ENCODE measurements at regions not wholly inside any gene's neighbourhood (a gene's known extent, or its start where the extent isn't known, plus 50 kb on each side); places are given as distances from the start of the nearest gene placed in this dataset.

DNA sequence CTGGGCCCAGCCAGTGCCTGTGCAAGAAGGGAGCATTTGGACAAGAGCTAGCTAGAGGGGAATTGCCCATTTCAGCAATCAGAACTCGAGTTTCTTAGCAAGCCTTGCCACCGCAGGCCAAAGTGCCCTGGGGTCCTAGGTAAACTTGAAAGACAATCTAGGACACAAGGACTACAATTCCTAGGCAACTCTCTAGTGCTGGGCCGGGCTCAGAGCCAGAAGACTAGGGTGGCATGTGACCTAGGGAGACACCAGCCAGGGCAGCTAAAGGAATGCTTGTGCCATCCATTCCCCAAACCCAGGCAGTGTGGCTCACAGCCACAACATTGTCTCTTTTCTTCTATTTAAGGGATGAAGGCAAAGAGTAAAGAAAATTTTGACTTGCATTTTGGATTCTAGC lies 205.0 kb downstream of the BMP4 start:
- no peak overlapping the region for H2AFZ ChIP-seq (ENCODE audit: low read length)
- H3K9me3 ChIP-seq (ENCODE audit: low read length): no peaks in the 10 kb centered on the region
- no peak overlapping the region for H3K9ac ChIP-seq (ENCODE audit: low read length)
- ChIA-PET POLR2A (ENCODE audit: unreplicated experiment) (no interaction called here), CTCF (no interaction called here)
- H3K79me2 ChIP-seq (ENCODE audit: low read length): no peaks in the 10 kb centered on the region
- no peak overlapping the region for H3K27ac ChIP-seq (ENCODE audit: low read length)
- intact Hi-C loops (cut with micrococcal nuclease): no loop called here
- no peak overlapping the region for H3K4me3 ChIP-seq (ENCODE audit: low read length)
- TF ChIP-seq EZH2 (IDR thresholded peaks at IDR 0.05; ENCODE audit: low read length, unreplicated experiment): no peak
- TF ChIP-seq CTCF (conservative IDR thresholded peaks at IDR 0.05; ENCODE audit: low read depth, low read length): no peak
- no peak for TF ChIP-seq EZH2phosphoT487 (IDR thresholded peaks at IDR 0.05; ENCODE audit: borderline replicate concordance, low read length)
- no TSS peak for BruUV-seq (replicated peaks)
- H4K20me1 ChIP-seq (ENCODE audit: low read length): no peaks in the 10 kb centered on the region
- no peak overlapping the region for H3K4me2 ChIP-seq (ENCODE audit: low read length)
- DNase-seq: no peak
- no peaks in the 10 kb centered on the region for H3K9me2 ChIP-seq (replicated peaks; ENCODE audit: low read length)
- H3F3A ChIP-seq (ENCODE audit: low read length, unreplicated experiment): no peaks in the 10 kb centered on the region
- no peaks in the 10 kb centered on the region for H3K4me1 ChIP-seq (ENCODE audit: insufficient read depth, low read length)
- no peaks in the 10 kb centered on the region for H3K36me3 ChIP-seq (ENCODE audit: low read depth, low read length)
- ATAC-seq: no peak
- no peaks in the 10 kb centered on the region for H3K27me3 ChIP-seq (ENCODE audit: low read length)

DNA sequence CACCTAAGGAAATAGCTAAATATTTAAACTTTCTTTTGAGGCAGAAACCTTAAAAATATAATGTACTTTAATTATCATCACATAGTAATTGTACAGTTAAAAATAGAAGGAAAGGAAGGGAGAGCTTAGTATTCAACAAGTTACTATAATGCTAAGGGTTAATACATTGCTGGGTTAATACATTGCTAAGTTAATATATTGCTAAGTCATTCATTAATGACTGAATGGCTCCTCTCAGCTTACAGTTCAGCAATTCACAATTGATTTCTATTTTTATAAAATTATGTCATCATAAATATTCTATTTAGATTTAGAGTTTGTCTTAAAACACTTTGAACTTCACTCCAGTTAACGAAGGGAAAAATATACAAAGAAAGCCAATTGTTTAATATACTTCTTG lies 207.9 kb downstream of the BMP4 start:
- no peak overlapping the region for H2AFZ ChIP-seq (ENCODE audit: low read length)
- CTCF ChIA-PET: no interaction called here
- H3K36me3 ChIP-seq (ENCODE audit: low read depth, low read length): no peaks in the 10 kb centered on the region
- no peaks in the 10 kb centered on the region for H3K4me1 ChIP-seq (ENCODE audit: insufficient read depth, low read length)
- BruUV-seq (replicated peaks): no TSS peak
- H4K20me1 ChIP-seq (ENCODE audit: low read length): no peaks in the 10 kb centered on the region
- no peak for DNase-seq
- H3F3A ChIP-seq (ENCODE audit: low read length, unreplicated experiment): no peaks in the 10 kb centered on the region
- no peak overlapping the region for H3K27ac ChIP-seq (ENCODE audit: low read length)
- no peak overlapping the region for H3K9ac ChIP-seq (ENCODE audit: low read length)
- TF ChIP-seq EZH2phosphoT487 (IDR thresholded peaks at IDR 0.05; ENCODE audit: borderline replicate concordance, low read length) (no peak), CTCF (conservative IDR thresholded peaks at IDR 0.05; ENCODE audit: low read depth, low read length) (no peak), EZH2 (IDR thresholded peaks at IDR 0.05; ENCODE audit: low read length, unreplicated experiment) (no peak)
- no peak overlapping the region for H3K4me3 ChIP-seq (ENCODE audit: low read length)
- no peak overlapping the region for H3K4me2 ChIP-seq (ENCODE audit: low read length)
- no peaks in the 10 kb centered on the region for H3K79me2 ChIP-seq (ENCODE audit: low read length)
- H3K9me3 ChIP-seq (ENCODE audit: low read length): no peaks in the 10 kb centered on the region
- POLR2A ChIA-PET (ENCODE audit: unreplicated experiment): no interaction called here
- intact Hi-C loops (cut with micrococcal nuclease): no loop called here
- H3K27me3 ChIP-seq (ENCODE audit: low read length): no peaks in the 10 kb centered on the region
- no peaks in the 10 kb centered on the region for H3K9me2 ChIP-seq (replicated peaks; ENCODE audit: low read length)
- no peak for ATAC-seq

GRCh38 chr14:53744857-53745256 lies 211.8 kb downstream of the BMP4 start:
- no peak for DNase-seq
- no TSS peak for BruUV-seq (replicated peaks)
- no peak for TF ChIP-seq EZH2 (IDR thresholded peaks at IDR 0.05; ENCODE audit: low read length, unreplicated experiment)
- TF ChIP-seq CTCF (conservative IDR thresholded peaks at IDR 0.05; ENCODE audit: low read depth, low read length): no peak
- no peak for TF ChIP-seq EZH2phosphoT487 (IDR thresholded peaks at IDR 0.05; ENCODE audit: borderline replicate concordance, low read length)
- H3K27ac ChIP-seq (ENCODE audit: low read length): no peak overlapping the region
- CTCF ChIA-PET: no interaction called here
- no peaks in the 10 kb centered on the region for H4K20me1 ChIP-seq (ENCODE audit: low read length)
- intact Hi-C loops (cut with micrococcal nuclease): no loop called here
- H2AFZ ChIP-seq (ENCODE audit: low read length): no peak overlapping the region
- no peak overlapping the region for H3K9ac ChIP-seq (ENCODE audit: low read length)
- ATAC-seq: no peak
- H3K27me3 ChIP-seq (ENCODE audit: low read length): no peaks in the 10 kb centered on the region
- H3K36me3 ChIP-seq (ENCODE audit: low read depth, low read length): no peaks in the 10 kb centered on the region
- POLR2A ChIA-PET (ENCODE audit: unreplicated experiment): no interaction called here
- H3K4me2 ChIP-seq (ENCODE audit: low read length): no peak overlapping the region
- H3K9me3 ChIP-seq (ENCODE audit: low read length): no peaks in the 10 kb centered on the region
- H3K79me2 ChIP-seq (ENCODE audit: low read length): no peaks in the 10 kb centered on the region
- H3F3A ChIP-seq (ENCODE audit: low read length, unreplicated experiment): no peaks in the 10 kb centered on the region
- H3K4me3 ChIP-seq (ENCODE audit: low read length): no peak overlapping the region
- H3K4me1 ChIP-seq (ENCODE audit: insufficient read depth, low read length): no peaks in the 10 kb centered on the region
- no peaks in the 10 kb centered on the region for H3K9me2 ChIP-seq (replicated peaks; ENCODE audit: low read length)

All from PC-3 (cell line).